PC-3 (cell line): ENCODE measurements at regions not wholly inside any gene's neighbourhood (a gene's known extent, or its start where the extent isn't known, plus 50 kb on each side); places are given as distances from the start of the nearest gene placed in this dataset.
"Not testable (repeated sequence)": the region's sequence is repeated elsewhere in the genome, so short reads cannot be mapped to it uniquely, and the experiment has no call there.

Source experiments
- ATAC-seq: fragments of 200-7000 bp; cut with Tn5 transposase; 2 replicates; pipeline ENCODE4 v1.9.1; 2020; ENCODE audit warnings: mild to moderate bottlenecking, moderate library complexity
- BruUV-seq: library from RNA; stranded (reverse); fragments of 400-500 nt; replicated peaks from 2 replicates; lab custom pipeline; 2021; lab: Mats Ljungman, UMichigan
- CTCF ChIA-PET: fragments of 300-600 bp; sonication (Branson Sonifier 250); formaldehyde crosslinking; loops from one replicate; lab custom pipeline; 2022; ENCODE audit warnings: antibody characterized with exemption; lab: Charles Lee
- POLR2A ChIA-PET: fragments of 300-600 bp; sonication (Branson Sonifier 250); formaldehyde crosslinking; loops from one replicate; lab custom pipeline; 2022; ENCODE audit warnings: antibody characterized with exemption; ENCODE audit not compliant: unreplicated experiment; lab: Charles Lee
- DNase-seq: peaks from one replicate; pipeline ENCODE4 v3.0.0-alpha.2; 2015
- H2AFZ ChIP-seq: fragments of 300-600 bp; sonication (generic); 2 replicates; pipeline ENCODE4 v1.6.0; 2016; ENCODE audit warnings: antibody characterized with exemption, low read length
- H3F3A ChIP-seq: fragments of 300-600 bp; sonication (generic); one replicate; pipeline ENCODE4 v1.6.0; 2017; ENCODE audit warnings: antibody characterized with exemption, low read length, control low read depth, mild to moderate bottlenecking; ENCODE audit not compliant: unreplicated experiment
- H3K27ac ChIP-seq: fragments of 300-600 bp; sonication (generic); 2 replicates; pipeline ENCODE4 v1.5.1; 2016; ENCODE audit warnings: mild to moderate bottlenecking, low read length
- H3K27me3 ChIP-seq: fragments of 300-600 bp; sonication (generic); 2 replicates; pipeline ENCODE4 v1.6.1; 2016; ENCODE audit warnings: low read length, mixed read lengths
- H3K36me3 ChIP-seq: fragments of 300-600 bp; sonication (generic); 2 replicates; pipeline ENCODE4 v1.6.1; 2016; ENCODE audit warnings: low read depth, mixed run types, low read length, mixed read lengths
- H3K4me1 ChIP-seq: fragments of 300-600 bp; sonication (generic); 2 replicates; pipeline ENCODE4 v1.5.1; 2016; ENCODE audit warnings: low read length; ENCODE audit not compliant: insufficient read depth
- H3K4me2 ChIP-seq: fragments of 300-600 bp; sonication (generic); 2 replicates; pipeline ENCODE4 v1.6.0; 2016; ENCODE audit warnings: low read length
- H3K4me3 ChIP-seq: fragments of 300-600 bp; sonication (generic); 2 replicates; pipeline ENCODE4 v1.5.1; 2016; ENCODE audit warnings: mild to moderate bottlenecking, low read length, mixed read lengths
- H3K79me2 ChIP-seq: fragments of 300-600 bp; sonication (generic); 2 replicates; pipeline ENCODE4 v1.6.1; 2017; ENCODE audit warnings: low read length, mixed read lengths
- H3K9ac ChIP-seq: fragments of 300-600 bp; sonication (generic); 2 replicates; pipeline ENCODE4 v1.6.0; 2016; ENCODE audit warnings: mild to moderate bottlenecking, low read length
- H3K9me2 ChIP-seq: fragments of 300-600 bp; sonication (generic); replicated peaks from 2 replicates; pipeline ENCODE4 v1.6.1; 2016; ENCODE audit warnings: mixed run types, low read length, mixed read lengths
- H3K9me3 ChIP-seq: fragments of 300-600 bp; sonication (generic); 2 replicates; pipeline ENCODE4 v1.6.1; 2016; ENCODE audit warnings: low read length, mixed read lengths
- H4K20me1 ChIP-seq: fragments of 300-600 bp; sonication (generic); 2 replicates; pipeline ENCODE4 v1.6.1; 2016; ENCODE audit warnings: low read length, mixed read lengths
- EZH2 ChIP-seq: fragments of 300-600 bp; sonication (generic); IDR thresholded peaks from one replicate; pipeline ENCODE4 v1.6.1; 2017; ENCODE audit warnings: antibody characterized with exemption, mild to moderate bottlenecking, low read length; ENCODE audit not compliant: unreplicated experiment
- EZH2phosphoT487 ChIP-seq: fragments of 300-600 bp; sonication (generic); IDR thresholded peaks from 2 replicates; pipeline ENCODE4 v1.6.1; 2018; ENCODE audit warnings: mild to moderate bottlenecking, antibody characterized with exemption, low read length, borderline replicate concordance
- intact Hi-C: fragments of 100-400 bp; cut with micrococcal nuclease; formaldehyde crosslinking; loops from 2 replicates; pipeline ENCODE4 v1.9.0; 2023
- TF ChIP-seq, protein P1 (sequence below): fragments of 300-600 bp; sonication (generic); conservative IDR thresholded peaks from 2 replicates; pipeline ENCODE4 v1.5.1; 2017; ENCODE audit warnings: antibody characterized with exemption, low read depth, mild to moderate bottlenecking, low read length

DNA sequence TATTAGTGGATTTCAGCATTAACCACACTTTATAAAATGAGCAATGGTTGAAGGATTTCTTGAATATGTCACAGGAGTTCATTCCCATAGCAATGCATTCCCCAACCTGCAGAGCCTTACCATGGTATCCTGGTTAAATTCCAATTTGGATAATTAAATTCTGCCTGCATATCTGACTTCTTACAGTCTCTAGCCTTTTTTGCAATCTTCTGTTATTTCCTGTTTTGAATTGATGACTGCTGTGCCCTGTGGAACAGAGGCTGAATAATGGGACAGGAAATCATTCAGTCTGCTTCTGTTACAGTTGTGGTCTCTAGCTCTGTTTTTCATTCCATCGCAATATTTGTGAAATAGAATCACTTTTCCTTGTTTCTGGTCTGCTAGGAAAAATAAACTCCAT lies 1823.9 kb downstream of the PLA2G4A start:
- ChIA-PET CTCF (no interaction called here), POLR2A (no interaction called here)
- no peak overlapping the region for H3K4me2 ChIP-seq
- BruUV-seq: no TSS peak
- intact Hi-C loops: no loop called here
- no peak overlapping the region for H2AFZ ChIP-seq
- no peaks in the 10 kb centered on the region for H3K9me3 ChIP-seq
- no peaks in the 10 kb centered on the region for H4K20me1 ChIP-seq
- H3K27me3 ChIP-seq: no peaks in the 10 kb centered on the region
- no peak overlapping the region for H3K27ac ChIP-seq
- H3K79me2 ChIP-seq: no peaks in the 10 kb centered on the region
- H3K9me2 ChIP-seq: no peaks in the 10 kb centered on the region
- ATAC-seq: no peak
- TF ChIP-seq, protein P1, sequence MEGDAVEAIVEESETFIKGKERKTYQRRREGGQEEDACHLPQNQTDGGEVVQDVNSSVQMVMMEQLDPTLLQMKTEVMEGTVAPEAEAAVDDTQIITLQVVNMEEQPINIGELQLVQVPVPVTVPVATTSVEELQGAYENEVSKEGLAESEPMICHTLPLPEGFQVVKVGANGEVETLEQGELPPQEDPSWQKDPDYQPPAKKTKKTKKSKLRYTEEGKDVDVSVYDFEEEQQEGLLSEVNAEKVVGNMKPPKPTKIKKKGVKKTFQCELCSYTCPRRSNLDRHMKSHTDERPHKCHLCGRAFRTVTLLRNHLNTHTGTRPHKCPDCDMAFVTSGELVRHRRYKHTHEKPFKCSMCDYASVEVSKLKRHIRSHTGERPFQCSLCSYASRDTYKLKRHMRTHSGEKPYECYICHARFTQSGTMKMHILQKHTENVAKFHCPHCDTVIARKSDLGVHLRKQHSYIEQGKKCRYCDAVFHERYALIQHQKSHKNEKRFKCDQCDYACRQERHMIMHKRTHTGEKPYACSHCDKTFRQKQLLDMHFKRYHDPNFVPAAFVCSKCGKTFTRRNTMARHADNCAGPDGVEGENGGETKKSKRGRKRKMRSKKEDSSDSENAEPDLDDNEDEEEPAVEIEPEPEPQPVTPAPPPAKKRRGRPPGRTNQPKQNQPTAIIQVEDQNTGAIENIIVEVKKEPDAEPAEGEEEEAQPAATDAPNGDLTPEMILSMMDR: no peak
- no peak for TF ChIP-seq EZH2
- TF ChIP-seq EZH2phosphoT487: no peak
- no peak overlapping the region for H3K4me3 ChIP-seq
- no peaks in the 10 kb centered on the region for H3K36me3 ChIP-seq
- H3K9ac ChIP-seq: no peak overlapping the region
- no peaks in the 10 kb centered on the region for H3F3A ChIP-seq
- H3K4me1 ChIP-seq: no peaks in the 10 kb centered on the region
- DNase-seq: no peak

- H3K36me3 ChIP-seq, H3K9me2 ChIP-seq, H4K20me1 ChIP-seq, DNase-seq, H3K9me3 ChIP-seq, CTCF ChIA-PET, H3K4me2 ChIP-seq, H3K4me1 ChIP-seq, H3K27me3 ChIP-seq, H3K9ac ChIP-seq, H3K4me3 ChIP-seq, H2AFZ ChIP-seq, H3K79me2 ChIP-seq, intact Hi-C loops, H3K27ac ChIP-seq, ATAC-seq, H3F3A ChIP-seq, BruUV-seq, POLR2A ChIA-PET: not testable (repeated sequence)
Observed at GRCh38 chr1:188655966-188656365, 1821.7 kb downstream of the BRINP3 start.

- no peaks in the 10 kb centered on the region for H4K20me1 ChIP-seq
- no peaks in the 10 kb centered on the region for H3K9me2 ChIP-seq
- ChIA-PET POLR2A (no interaction called here), CTCF (no interaction called here)
- no peak for DNase-seq
- no peaks in the 10 kb centered on the region for H3K9me3 ChIP-seq
- H3K27ac ChIP-seq: no peak overlapping the region
- H3K36me3 ChIP-seq: no peaks in the 10 kb centered on the region
- H3K4me3 ChIP-seq: no peak overlapping the region
- no peaks in the 10 kb centered on the region for H3K27me3 ChIP-seq
- H3F3A ChIP-seq: no peaks in the 10 kb centered on the region
- H3K4me2 ChIP-seq: no peak overlapping the region
- TF ChIP-seq, protein P1: no peak
- TF ChIP-seq EZH2phosphoT487: no peak
- no peak for TF ChIP-seq EZH2
- intact Hi-C loops: no loop called here
- no peaks in the 10 kb centered on the region for H3K4me1 ChIP-seq
- ATAC-seq: no peak
- no peaks in the 10 kb centered on the region for H3K79me2 ChIP-seq
- no peak overlapping the region for H2AFZ ChIP-seq
- no TSS peak for BruUV-seq
- H3K9ac ChIP-seq: no peak overlapping the region
Observed at GRCh38 chr1:188660572-188660971, 1817.1 kb downstream of the BRINP3 start.
